GM18909 (cell line): ENCODE measurements at regions not wholly inside any gene's neighbourhood (a gene's known extent, or its start where the extent isn't known, plus 50 kb on each side); places are given as distances from the start of the nearest gene placed in this dataset.
"Not testable (repeated sequence)": the region's sequence is repeated elsewhere in the genome, so short reads cannot be mapped to it uniquely, and the experiment has no call there.

ENCODE experiments used
- ATAC-seq: cut with Tn5 transposase; IDR thresholded peaks from one replicate; pipeline ENCODE4 v1.9.1; 2021; ENCODE audit warnings: mild to moderate bottlenecking; ENCODE audit not compliant: unreplicated experiment, poor library complexity

- no peak for ATAC-seq
These were observed 301.1 kb downstream of the TBL1XR1 start for GRCh38 chr3:176896165-176896564.

- no peak for ATAC-seq
These were observed 317.6 kb downstream of the TBL1XR1 start for GRCh38 chr3:176879710-176880109.

GRCh38 chr3:176873261-176873660 lies 324.0 kb downstream of the TBL1XR1 start:
- ATAC-seq: no peak

GRCh38 chr3:176872771-176873209 lies 324.5 kb downstream of the TBL1XR1 start:
- ATAC-seq: peak; percentile 98

GRCh38 chr3:176870451-176870850 lies 326.8 kb downstream of the TBL1XR1 start:
- no peak for ATAC-seq

- no peak for ATAC-seq
These were observed 329.3 kb downstream of the TBL1XR1 start for GRCh38 chr3:176867681-176868663.

- ATAC-seq: no peak
These were observed 336.1 kb downstream of the TBL1XR1 start for GRCh38 chr3:176861137-176861536.

GRCh38 chr3:176856721-176857120 lies 340.6 kb downstream of the TBL1XR1 start:
- no peak for ATAC-seq

- ATAC-seq: no peak
These were observed 341.3 kb downstream of the TBL1XR1 start for GRCh38 chr3:176855901-176856486.

- no peak for ATAC-seq
These were observed 342.1 kb downstream of the TBL1XR1 start for GRCh38 chr3:176855213-176855612.

GRCh38 chr3:176850498-176850897 lies 346.8 kb downstream of the TBL1XR1 start:
- no peak for ATAC-seq

- no peak for ATAC-seq
These were observed 348.7 kb downstream of the TBL1XR1 start for GRCh38 chr3:176848431-176849214.

- no peak for ATAC-seq
These were observed 354.4 kb downstream of the TBL1XR1 start for GRCh38 chr3:176842914-176843313.

- no peak for ATAC-seq
These were observed 356.5 kb downstream of the TBL1XR1 start for GRCh38 chr3:176840641-176841286.

- ATAC-seq: no peak
These were observed 357.4 kb downstream of the TBL1XR1 start for GRCh38 chr3:176839901-176840300.

- no peak for ATAC-seq
These were observed 357.8 kb downstream of the TBL1XR1 start for GRCh38 chr3:176839466-176839865.

- not testable (repeated sequence) for ATAC-seq
These were observed 370.0 kb downstream of the TBL1XR1 start for GRCh38 chr3:176827244-176827643.

- ATAC-seq: no peak
These were observed 372.5 kb downstream of the TBL1XR1 start for GRCh38 chr3:176824811-176825210.

GRCh38 chr3:176820764-176821163 lies 376.5 kb downstream of the TBL1XR1 start:
- ATAC-seq: no peak

GRCh38 chr3:176816937-176817336 lies 380.3 kb downstream of the TBL1XR1 start:
- ATAC-seq: no peak
